ENCODE measurements at regions not wholly inside any gene's neighbourhood (a gene's known extent, or its start where the extent isn't known, plus 50 kb on each side); places are given as distances from the start of the nearest gene placed in this dataset.

DNA sequence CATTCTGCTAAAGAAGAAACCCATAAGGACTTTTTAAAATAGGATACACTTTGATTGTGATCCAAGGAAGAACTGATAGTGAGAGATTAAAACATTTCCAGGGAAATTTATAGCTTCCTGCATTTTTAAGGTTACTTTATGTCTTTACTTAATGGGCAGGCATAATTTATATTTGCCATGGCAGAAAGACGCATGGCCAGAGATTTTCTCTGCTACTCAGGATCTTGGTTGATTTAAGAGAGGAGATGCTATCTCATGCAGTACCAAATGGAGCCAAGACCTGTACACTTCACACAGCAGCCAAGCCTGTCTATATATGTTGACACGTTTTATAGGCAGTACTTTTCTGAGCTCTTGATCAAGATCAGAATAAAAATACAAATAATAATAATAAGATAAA is 60.9 kb upstream of the NT5C1B start:
- TF ChIP-seq, protein P1, sequence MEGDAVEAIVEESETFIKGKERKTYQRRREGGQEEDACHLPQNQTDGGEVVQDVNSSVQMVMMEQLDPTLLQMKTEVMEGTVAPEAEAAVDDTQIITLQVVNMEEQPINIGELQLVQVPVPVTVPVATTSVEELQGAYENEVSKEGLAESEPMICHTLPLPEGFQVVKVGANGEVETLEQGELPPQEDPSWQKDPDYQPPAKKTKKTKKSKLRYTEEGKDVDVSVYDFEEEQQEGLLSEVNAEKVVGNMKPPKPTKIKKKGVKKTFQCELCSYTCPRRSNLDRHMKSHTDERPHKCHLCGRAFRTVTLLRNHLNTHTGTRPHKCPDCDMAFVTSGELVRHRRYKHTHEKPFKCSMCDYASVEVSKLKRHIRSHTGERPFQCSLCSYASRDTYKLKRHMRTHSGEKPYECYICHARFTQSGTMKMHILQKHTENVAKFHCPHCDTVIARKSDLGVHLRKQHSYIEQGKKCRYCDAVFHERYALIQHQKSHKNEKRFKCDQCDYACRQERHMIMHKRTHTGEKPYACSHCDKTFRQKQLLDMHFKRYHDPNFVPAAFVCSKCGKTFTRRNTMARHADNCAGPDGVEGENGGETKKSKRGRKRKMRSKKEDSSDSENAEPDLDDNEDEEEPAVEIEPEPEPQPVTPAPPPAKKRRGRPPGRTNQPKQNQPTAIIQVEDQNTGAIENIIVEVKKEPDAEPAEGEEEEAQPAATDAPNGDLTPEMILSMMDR (conservative IDR thresholded peaks at IDR 0.05; ENCODE audit: low read length) = no peak
- TF ChIP-seq EZH2phosphoT487 (IDR thresholded peaks at IDR 0.05; ENCODE audit: borderline replicate concordance) = no peak

Measured in Loucy (cell line).